ENCODE measurements at regions not wholly inside any gene's neighbourhood (a gene's known extent, or its start where the extent isn't known, plus 50 kb on each side); places are given as distances from the start of the nearest gene placed in this dataset.
A peak's percentile ranks its signal among the peaks of the same experiment; 100 is the strongest.

DNA sequence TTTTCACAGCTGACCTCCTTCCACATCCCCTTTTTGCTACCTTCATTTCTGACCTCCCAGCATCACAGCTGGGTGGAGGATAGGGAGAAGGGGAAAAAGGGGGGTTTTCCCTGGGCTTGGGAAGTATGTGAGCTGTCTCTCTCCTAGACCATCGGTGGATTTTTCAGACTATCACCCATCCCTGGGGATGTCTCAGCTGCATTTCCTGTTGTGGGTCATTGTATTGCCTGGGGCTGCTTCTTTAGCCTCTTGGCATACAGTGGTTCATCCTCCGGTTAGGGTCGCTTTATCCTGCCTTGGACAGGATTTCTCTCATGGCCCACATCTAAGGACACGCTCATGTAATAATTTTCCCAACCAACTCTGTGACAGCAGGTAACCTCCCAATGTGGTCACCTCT, 142.5 kb upstream of the ARG1 start:
- peak overlapping the region; percentile 34; the same call in 1 of the 2 replicates for H2AFZ ChIP-seq
- no peak overlapping the region for H3K27ac Mint-ChIP-seq

DNA sequence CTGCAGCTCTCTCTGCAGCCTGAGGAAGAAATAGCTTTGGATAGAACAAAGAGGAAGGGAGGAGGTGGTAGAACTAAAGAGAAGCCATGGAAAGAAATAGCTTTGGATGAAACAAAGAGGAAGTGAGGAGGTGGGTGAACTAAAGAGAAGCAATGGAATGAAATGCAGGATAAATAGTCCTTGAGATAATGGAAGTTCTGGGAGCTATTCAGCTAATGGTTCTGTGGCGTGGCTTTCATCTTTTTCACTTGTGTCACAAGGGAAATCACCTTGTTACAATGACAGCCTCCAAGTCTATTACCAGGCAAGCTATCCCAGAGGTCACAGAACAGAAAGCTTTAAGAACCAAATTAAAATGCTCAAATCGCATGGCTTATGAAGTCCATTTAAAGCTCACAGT, 141.3 kb upstream of the ARG1 start:
- no peaks in the 10 kb centered on the region for H4K20me1 ChIP-seq (replicated peaks; ENCODE audit: insufficient read depth)
- Mint-ChIP-seq H3K4me1 (no peaks in the 10 kb centered on the region; the same call in 2 of the 3 replicates), H3K27me3 (ENCODE audit: insufficient read depth, low read depth, poor library complexity) (no peaks in the 10 kb centered on the region), H3K27ac (no peak overlapping the region), H3K9me3 (peaks cover 13% of the 10 kb centered on the region), H3K36me3 (ENCODE audit: low read depth) (peaks cover 8% of the 10 kb centered on the region; the same call in 2 of the 3 replicates), H3K4me3 (no peak overlapping the region)
- 0 out of 2 replicates have a peak, but pooled peaks cover 3% of the 10 kb centered on the region for H3K4me1 ChIP-seq (ENCODE audit: insufficient read depth)
- H3K9me2 ChIP-seq (ENCODE audit: insufficient read depth) = peaks cover 20% of the 10 kb centered on the region; the same call in 1 of the 2 replicates
- no peaks in the 10 kb centered on the region for H3F3A ChIP-seq (replicated peaks; ENCODE audit: low read depth)
- H3K27ac ChIP-seq (ENCODE audit: low read depth) = no peak overlapping the region
- peak overlapping the region; percentile 79; the same call in 1 of the 2 replicates for H2AFZ ChIP-seq
- no peaks in the 10 kb centered on the region for H3K79me2 ChIP-seq (replicated peaks; ENCODE audit: insufficient read depth)
- H3K4me2 ChIP-seq = no peak overlapping the region
- H3K27me3 ChIP-seq (ENCODE audit: insufficient read depth) = no peaks in the 10 kb centered on the region
- no peaks in the 10 kb centered on the region for H3K36me3 ChIP-seq (ENCODE audit: insufficient read depth)
- ATAC-seq (no peak), DNase-seq (ENCODE audit: low spot score) (no peak)
- H3K4me3 ChIP-seq = no peak overlapping the region
- TF ChIP-seq, protein P1, sequence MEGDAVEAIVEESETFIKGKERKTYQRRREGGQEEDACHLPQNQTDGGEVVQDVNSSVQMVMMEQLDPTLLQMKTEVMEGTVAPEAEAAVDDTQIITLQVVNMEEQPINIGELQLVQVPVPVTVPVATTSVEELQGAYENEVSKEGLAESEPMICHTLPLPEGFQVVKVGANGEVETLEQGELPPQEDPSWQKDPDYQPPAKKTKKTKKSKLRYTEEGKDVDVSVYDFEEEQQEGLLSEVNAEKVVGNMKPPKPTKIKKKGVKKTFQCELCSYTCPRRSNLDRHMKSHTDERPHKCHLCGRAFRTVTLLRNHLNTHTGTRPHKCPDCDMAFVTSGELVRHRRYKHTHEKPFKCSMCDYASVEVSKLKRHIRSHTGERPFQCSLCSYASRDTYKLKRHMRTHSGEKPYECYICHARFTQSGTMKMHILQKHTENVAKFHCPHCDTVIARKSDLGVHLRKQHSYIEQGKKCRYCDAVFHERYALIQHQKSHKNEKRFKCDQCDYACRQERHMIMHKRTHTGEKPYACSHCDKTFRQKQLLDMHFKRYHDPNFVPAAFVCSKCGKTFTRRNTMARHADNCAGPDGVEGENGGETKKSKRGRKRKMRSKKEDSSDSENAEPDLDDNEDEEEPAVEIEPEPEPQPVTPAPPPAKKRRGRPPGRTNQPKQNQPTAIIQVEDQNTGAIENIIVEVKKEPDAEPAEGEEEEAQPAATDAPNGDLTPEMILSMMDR (conservative IDR thresholded peaks at IDR 0.05; ENCODE audit: low read depth in 2 of 2) = no peak
- no peak for TF ChIP-seq NANOG (IDR thresholded peaks at IDR 0.05; ENCODE audit: borderline replicate concordance)
- TF ChIP-seq, protein P2, sequence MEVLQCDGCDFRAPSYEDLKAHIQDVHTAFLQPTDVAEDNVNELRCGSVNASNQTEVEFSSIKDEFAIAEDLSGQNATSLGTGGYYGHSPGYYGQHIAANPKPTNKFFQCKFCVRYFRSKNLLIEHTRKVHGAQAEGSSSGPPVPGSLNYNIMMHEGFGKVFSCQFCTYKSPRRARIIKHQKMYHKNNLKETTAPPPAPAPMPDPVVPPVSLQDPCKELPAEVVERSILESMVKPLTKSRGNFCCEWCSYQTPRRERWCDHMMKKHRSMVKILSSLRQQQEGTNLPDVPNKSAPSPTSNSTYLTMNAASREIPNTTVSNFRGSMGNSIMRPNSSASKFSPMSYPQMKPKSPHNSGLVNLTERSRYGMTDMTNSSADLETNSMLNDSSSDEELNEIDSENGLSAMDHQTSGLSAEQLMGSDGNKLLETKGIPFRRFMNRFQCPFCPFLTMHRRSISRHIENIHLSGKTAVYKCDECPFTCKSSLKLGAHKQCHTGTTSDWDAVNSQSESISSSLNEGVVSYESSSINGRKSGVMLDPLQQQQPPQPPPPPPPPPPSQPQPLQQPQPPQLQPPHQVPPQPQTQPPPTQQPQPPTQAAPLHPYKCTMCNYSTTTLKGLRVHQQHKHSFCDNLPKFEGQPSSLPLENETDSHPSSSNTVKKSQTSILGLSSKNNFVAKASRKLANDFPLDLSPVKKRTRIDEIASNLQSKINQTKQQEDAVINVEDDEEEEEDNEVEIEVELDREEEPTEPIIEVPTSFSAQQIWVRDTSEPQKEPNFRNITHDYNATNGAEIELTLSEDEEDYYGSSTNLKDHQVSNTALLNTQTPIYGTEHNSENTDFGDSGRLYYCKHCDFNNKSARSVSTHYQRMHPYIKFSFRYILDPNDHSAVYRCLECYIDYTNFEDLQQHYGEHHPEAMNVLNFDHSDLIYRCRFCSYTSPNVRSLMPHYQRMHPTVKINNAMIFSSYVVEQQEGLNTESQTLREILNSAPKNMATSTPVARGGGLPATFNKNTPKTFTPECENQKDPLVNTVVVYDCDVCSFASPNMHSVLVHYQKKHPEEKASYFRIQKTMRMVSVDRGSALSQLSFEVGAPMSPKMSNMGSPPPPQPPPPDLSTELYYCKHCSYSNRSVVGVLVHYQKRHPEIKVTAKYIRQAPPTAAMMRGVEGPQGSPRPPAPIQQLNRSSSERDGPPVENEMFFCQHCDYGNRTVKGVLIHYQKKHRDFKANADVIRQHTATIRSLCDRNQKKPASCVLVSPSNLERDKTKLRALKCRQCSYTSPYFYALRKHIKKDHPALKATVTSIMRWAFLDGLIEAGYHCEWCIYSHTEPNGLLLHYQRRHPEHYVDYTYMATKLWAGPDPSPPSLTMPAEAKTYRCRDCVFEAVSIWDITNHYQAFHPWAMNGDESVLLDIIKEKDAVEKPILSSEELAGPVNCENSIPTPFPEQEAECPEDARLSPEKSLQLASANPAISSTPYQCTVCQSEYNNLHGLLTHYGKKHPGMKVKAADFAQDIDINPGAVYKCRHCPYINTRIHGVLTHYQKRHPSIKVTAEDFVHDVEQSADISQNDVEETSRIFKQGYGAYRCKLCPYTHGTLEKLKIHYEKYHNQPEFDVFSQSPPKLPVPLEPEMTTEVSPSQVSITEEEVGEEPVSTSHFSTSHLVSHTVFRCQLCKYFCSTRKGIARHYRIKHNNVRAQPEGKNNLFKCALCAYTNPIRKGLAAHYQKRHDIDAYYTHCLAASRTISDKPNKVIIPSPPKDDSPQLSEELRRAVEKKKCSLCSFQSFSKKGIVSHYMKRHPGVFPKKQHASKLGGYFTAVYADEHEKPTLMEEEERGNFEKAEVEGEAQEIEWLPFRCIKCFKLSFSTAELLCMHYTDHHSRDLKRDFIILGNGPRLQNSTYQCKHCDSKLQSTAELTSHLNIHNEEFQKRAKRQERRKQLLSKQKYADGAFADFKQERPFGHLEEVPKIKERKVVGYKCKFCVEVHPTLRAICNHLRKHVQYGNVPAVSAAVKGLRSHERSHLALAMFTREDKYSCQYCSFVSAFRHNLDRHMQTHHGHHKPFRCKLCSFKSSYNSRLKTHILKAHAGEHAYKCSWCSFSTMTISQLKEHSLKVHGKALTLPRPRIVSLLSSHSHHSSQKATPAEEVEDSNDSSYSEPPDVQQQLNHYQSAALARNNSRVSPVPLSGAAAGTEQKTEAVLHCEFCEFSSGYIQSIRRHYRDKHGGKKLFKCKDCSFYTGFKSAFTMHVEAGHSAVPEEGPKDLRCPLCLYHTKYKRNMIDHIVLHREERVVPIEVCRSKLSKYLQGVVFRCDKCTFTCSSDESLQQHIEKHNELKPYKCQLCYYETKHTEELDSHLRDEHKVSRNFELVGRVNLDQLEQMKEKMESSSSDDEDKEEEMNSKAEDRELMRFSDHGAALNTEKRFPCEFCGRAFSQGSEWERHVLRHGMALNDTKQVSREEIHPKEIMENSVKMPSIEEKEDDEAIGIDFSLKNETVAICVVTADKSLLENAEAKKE (CRISPR knock-in tag; IDR thresholded peaks at IDR 0.05) = no peak
- TF ChIP-seq ZNF114 (CRISPR knock-in tag; IDR thresholded peaks at IDR 0.05) = no peak
- no peak for TF ChIP-seq ZNF331 (CRISPR knock-in tag; IDR thresholded peaks at IDR 0.05; ENCODE audit: low read depth)
- TF ChIP-seq JUNB (IDR thresholded peaks at IDR 0.05; ENCODE audit: unreplicated experiment) = no peak
- TF ChIP-seq, protein P3, sequence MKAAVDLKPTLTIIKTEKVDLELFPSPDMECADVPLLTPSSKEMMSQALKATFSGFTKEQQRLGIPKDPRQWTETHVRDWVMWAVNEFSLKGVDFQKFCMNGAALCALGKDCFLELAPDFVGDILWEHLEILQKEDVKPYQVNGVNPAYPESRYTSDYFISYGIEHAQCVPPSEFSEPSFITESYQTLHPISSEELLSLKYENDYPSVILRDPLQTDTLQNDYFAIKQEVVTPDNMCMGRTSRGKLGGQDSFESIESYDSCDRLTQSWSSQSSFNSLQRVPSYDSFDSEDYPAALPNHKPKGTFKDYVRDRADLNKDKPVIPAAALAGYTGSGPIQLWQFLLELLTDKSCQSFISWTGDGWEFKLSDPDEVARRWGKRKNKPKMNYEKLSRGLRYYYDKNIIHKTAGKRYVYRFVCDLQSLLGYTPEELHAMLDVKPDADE (IDR thresholded peaks at IDR 0.05) = no peak
- TF ChIP-seq EZH2 (IDR thresholded peaks at IDR 0.05; ENCODE audit: low read depth, unreplicated experiment) = no peak
- TF ChIP-seq CREB1 (CRISPR knock-in tag; IDR thresholded peaks at IDR 0.05; ENCODE audit: low read depth) = no peak
- TF ChIP-seq POLR2AphosphoS5 (IDR thresholded peaks at IDR 0.05; ENCODE audit: low read depth) = no peak

More for the DNA sequence above, 142.5 kb upstream of the ARG1 start:
- no peaks in the 10 kb centered on the region for H3K27me3 ChIP-seq (ENCODE audit: insufficient read depth)
- no peak for DNase-seq (ENCODE audit: low spot score)
- H4K20me1 ChIP-seq (replicated peaks; ENCODE audit: insufficient read depth) = no peaks in the 10 kb centered on the region
- Mint-ChIP-seq H3K27me3 (ENCODE audit: insufficient read depth, low read depth, poor library complexity) (no peaks in the 10 kb centered on the region), H3K4me3 (no peak overlapping the region), H3K36me3 (ENCODE audit: low read depth) (peaks cover 8% of the 10 kb centered on the region; the same call in 2 of the 3 replicates), H3K4me1 (no peaks in the 10 kb centered on the region; the same call in 2 of the 3 replicates), H3K9me3 (peaks cover 13% of the 10 kb centered on the region)
- no peak for ATAC-seq
- no peak overlapping the region for H3K27ac ChIP-seq (ENCODE audit: low read depth)
- H3K4me2 ChIP-seq = no peak overlapping the region
- H3K79me2 ChIP-seq (replicated peaks; ENCODE audit: insufficient read depth) = no peaks in the 10 kb centered on the region
- H3K4me1 ChIP-seq (ENCODE audit: insufficient read depth) = 0 out of 2 replicates have a peak, but pooled peaks cover 3% of the 10 kb centered on the region
- no peaks in the 10 kb centered on the region for H3F3A ChIP-seq (replicated peaks; ENCODE audit: low read depth)
- H3K4me3 ChIP-seq = no peak overlapping the region
- no peaks in the 10 kb centered on the region for H3K36me3 ChIP-seq (ENCODE audit: insufficient read depth)
- TF ChIP-seq, protein P3 (IDR thresholded peaks at IDR 0.05) = no peak
- H3K9me2 ChIP-seq (ENCODE audit: insufficient read depth) = peaks cover 20% of the 10 kb centered on the region; the same call in 1 of the 2 replicates

Data from GM23338 (cell line).